H1 (cell line): ENCODE measurements at regions not wholly inside any gene's neighbourhood (a gene's known extent, or its start where the extent isn't known, plus 50 kb on each side); places are given as distances from the start of the nearest gene placed in this dataset.

Source experiments
- CTCF ChIA-PET: fragments of 300-600 bp; sonication (Branson Sonifier 250); formaldehyde crosslinking; loops from one replicate; lab custom pipeline; 2021; ENCODE audit not compliant: partially characterized antibody; lab: Charles Lee
- POLR2A ChIA-PET: fragments of 300-600 bp; sonication (Branson Sonifier 250); formaldehyde crosslinking; loops from one replicate; lab custom pipeline; 2021; ENCODE audit warnings: inconsistent platforms; ENCODE audit not compliant: partially characterized antibody; lab: Charles Lee
- DNase-seq, 2 experiments: peaks; one replicate each; pipeline versions ENCODE4 v3.0.0 to v3.0.0-alpha.2; 2010 to 2022; ENCODE audit warnings: low spot score in 2 of 2, low read depth in 1 of 2, mixed read lengths in 1 of 2
- FAIRE-seq: peaks from 2 replicates; lab custom pipeline; 2011; peaks lifted over from hg19 to GRCh38; lab: Jason Lieb, UNC
- H2AFZ ChIP-seq: 2 replicates; pipeline ENCODE4 v1.8.1; 2012; ENCODE audit warnings: low read length, inconsistent platforms
- H2AK5ac ChIP-seq: 2 replicates; pipeline ENCODE4 v1.6.1; 2013; ENCODE audit warnings: low read depth, low read length
- H2BK120ac ChIP-seq: replicated peaks from 2 replicates; pipeline ENCODE3; 2013; ENCODE audit warnings: low read depth, low read length, inconsistent platforms
- H2BK12ac ChIP-seq: 2 replicates; pipeline ENCODE4 v1.6.1; 2013; ENCODE audit warnings: low read depth, low read length
- H2BK15ac ChIP-seq: 2 replicates; pipeline ENCODE4 v1.6.1; 2013; ENCODE audit warnings: low read length
- H2BK20ac ChIP-seq: 2 replicates; pipeline ENCODE4 v1.6.1; 2013; ENCODE audit warnings: low read length
- H2BK5ac ChIP-seq: 2 replicates; pipeline ENCODE4 v1.6.1; 2013; ENCODE audit warnings: low read depth, low read length
- H3K14ac ChIP-seq: 2 replicates; pipeline ENCODE4 v1.6.1; 2013; ENCODE audit warnings: inconsistent platforms; ENCODE audit not compliant: insufficient read length
- H3K18ac ChIP-seq: 2 replicates; pipeline ENCODE4 v1.6.1; 2013; ENCODE audit warnings: low read length; ENCODE audit errors: extremely low read depth
- H3K23ac ChIP-seq: 2 replicates; pipeline ENCODE4 v1.6.1; 2013; ENCODE audit warnings: inconsistent platforms; ENCODE audit not compliant: insufficient read length
- H3K23me2 ChIP-seq: 2 replicates; pipeline ENCODE4 v1.6.1; 2013; ENCODE audit warnings: low read depth, low read length
- H3K27ac ChIP-seq: 2 replicates; pipeline ENCODE4 v1.6.1; 2011; ENCODE audit warnings: low read depth, low read length, inconsistent platforms
- H3K27me3 ChIP-seq, 4 experiments: replicated peaks in 1 of 4; 1 replicate in 1 of 4; 2 replicates in 3 of 4; pipeline versions ENCODE4 v1.6.1 to v1.8.1; 2011 to 2013; ENCODE audit warnings: low read length in 3 of 4, mild to moderate bottlenecking in 3 of 4, inconsistent platforms in 2 of 4, mixed read lengths in 2 of 4, moderate library complexity in 1 of 4; ENCODE audit not compliant: control insufficient read depth in 3 of 4, insufficient read depth in 3 of 4; ENCODE audit errors: extremely low read depth in 1 of 4
- H3K36me3 ChIP-seq, 4 experiments: 2 replicates each; pipeline versions ENCODE4 v1.6.1 to v1.8.1; 2011 to 2013; ENCODE audit warnings: mild to moderate bottlenecking in 4 of 4, low read length in 3 of 4, moderate library complexity in 2 of 4, control low read depth in 1 of 4, inconsistent platforms in 1 of 4; ENCODE audit not compliant: insufficient read depth in 4 of 4, control insufficient read depth in 2 of 4
- H3K4ac ChIP-seq: replicated peaks from 2 replicates; pipeline ENCODE3; 2013; ENCODE audit warnings: low read length, low read depth, mixed read lengths, inconsistent platforms; ENCODE audit not compliant: insufficient read length
- H3K4me1 ChIP-seq, 4 experiments: replicated peaks in 1 of 4; 1 replicate in 1 of 4; 2 replicates in 3 of 4; pipeline versions ENCODE4 v1.6.1 to v1.8.1; 2011 to 2013; ENCODE audit warnings: low read length in 3 of 4, inconsistent platforms in 2 of 4, mixed read lengths in 1 of 4; ENCODE audit not compliant: insufficient read depth in 4 of 4, control insufficient read depth in 3 of 4
- H3K4me2 ChIP-seq, 2 experiments: 2 replicates each; pipeline versions ENCODE4 v1.6.1 to v1.8.1; 2011 to 2013; ENCODE audit warnings: low read depth in 2 of 2, low read length in 2 of 2, control low read depth in 1 of 2, inconsistent platforms in 1 of 2, mild to moderate bottlenecking in 1 of 2; ENCODE audit not compliant: insufficient read depth in 1 of 2
- H3K4me3 ChIP-seq, 4 experiments: fragments of 200-600, 300-600 bp in 1 of 4; sonication (generic), shearing (Covaris generic), sonication (Bioruptor Twin) in 1 of 4; 2 replicates each; pipeline versions ENCODE4 v1.5.1 to v1.8.1; 2011 to 2016; ENCODE audit warnings: low read length in 4 of 4, low read depth in 3 of 4, control low read depth in 2 of 4, inconsistent platforms in 2 of 4, mild to moderate bottlenecking in 2 of 4, mixed read lengths in 1 of 4, moderate library complexity in 1 of 4; ENCODE audit not compliant: insufficient read depth in 2 of 4; ENCODE audit errors: extremely low read depth in 1 of 4
- H3K56ac ChIP-seq: replicated peaks from 2 replicates; pipeline ENCODE3; 2013; ENCODE audit warnings: low read depth, mild to moderate bottlenecking, mixed read lengths, low read length, inconsistent platforms; ENCODE audit not compliant: insufficient read length
- H3K79me1 ChIP-seq: 2 replicates; pipeline ENCODE4 v1.6.1; 2013; ENCODE audit warnings: low read depth, low read length, control low read depth
- H3K79me2 ChIP-seq, 2 experiments: 2 replicates each; pipeline versions ENCODE4 v1.6.1 to v1.8.1; 2012 to 2013; ENCODE audit warnings: low read length in 2 of 2, mild to moderate bottlenecking in 2 of 2, inconsistent platforms in 1 of 2; ENCODE audit not compliant: insufficient read depth in 2 of 2, control insufficient read depth in 1 of 2
- H3K9ac ChIP-seq, 4 experiments: replicated peaks in 1 of 4; 1 replicate in 1 of 4; 2 replicates in 3 of 4; pipeline versions ENCODE4 v1.6.1 to v1.8.1; 2011 to 2013; ENCODE audit warnings: low read depth in 3 of 4, low read length in 3 of 4, control low read depth in 2 of 4, mild to moderate bottlenecking in 2 of 4, moderate library complexity in 2 of 4, inconsistent platforms in 1 of 4; ENCODE audit errors: extremely low read depth in 1 of 4
- H3K9me3 ChIP-seq, 2 experiments: 2 replicates each; pipeline versions ENCODE4 v1.6.1 to v1.8.1; 2012 to 2013; ENCODE audit warnings: mild to moderate bottlenecking in 2 of 2, moderate library complexity in 2 of 2, control low read depth in 1 of 2, inconsistent platforms in 1 of 2, low read depth in 1 of 2, low read length in 1 of 2, mixed read lengths in 1 of 2; ENCODE audit not compliant: insufficient read depth in 2 of 2
- H4K20me1 ChIP-seq, 2 experiments: replicated peaks in 1 of 2; 2 replicates each; pipeline versions ENCODE3 to v1.8.1; 2011 to 2013; ENCODE audit warnings: inconsistent platforms in 2 of 2, low read length in 2 of 2, mild to moderate bottlenecking in 1 of 2; ENCODE audit not compliant: insufficient read depth in 2 of 2, control insufficient read depth in 1 of 2
- H4K5ac ChIP-seq: 2 replicates; pipeline ENCODE4 v1.6.1; 2013; ENCODE audit warnings: low read length, low read depth, mixed read lengths, inconsistent platforms; ENCODE audit not compliant: insufficient read length
- H4K8ac ChIP-seq: 2 replicates; pipeline ENCODE4 v1.8.0; 2013; ENCODE audit warnings: mild to moderate bottlenecking, moderate library complexity, low read length, inconsistent platforms; ENCODE audit not compliant: insufficient read depth; ENCODE audit errors: extremely low read depth
- H4K91ac ChIP-seq: replicated peaks from 2 replicates; pipeline ENCODE3; 2013; ENCODE audit warnings: low read length, mixed read lengths, inconsistent platforms; ENCODE audit not compliant: insufficient read length
- CBX5 ChIP-seq: fragments of 300-800, 300-1000 bp; sonication (generic); IDR thresholded peaks from 2 replicates; pipeline ENCODE4 v1.7.1; 2016; ENCODE audit warnings: antibody characterized with exemption, low read length, low read depth
- EZH2 ChIP-seq: fragments of 200-600 bp; sonication (generic); IDR thresholded peaks from 2 replicates; pipeline ENCODE4 v1.7.1; 2012; ENCODE audit warnings: low read depth, mild to moderate bottlenecking, moderate library complexity, low read length, inconsistent platforms; ENCODE audit not compliant: severe bottlenecking
- MAFK ChIP-seq: IDR thresholded peaks from 2 replicates; pipeline ENCODE4 v1.6.1; 2012; ENCODE audit warnings: low read depth, mild to moderate bottlenecking, improper control_type of control experiment, low read length
- NANOG ChIP-seq: IDR thresholded peaks from 2 replicates; pipeline ENCODE4 v1.6.1; 2011; ENCODE audit warnings: low read length, low read depth, mild to moderate bottlenecking, inconsistent platforms; ENCODE audit not compliant: insufficient read depth, poor library complexity, severe bottlenecking
- PHF8 ChIP-seq: fragments of 200-600 bp; sonication (generic); conservative IDR thresholded peaks from 2 replicates; pipeline ENCODE4 v1.7.1; 2012; ENCODE audit warnings: low read depth, mild to moderate bottlenecking, inconsistent platforms, low read length, moderate library complexity
- POLR2AphosphoS5 ChIP-seq: IDR thresholded peaks from 2 replicates; pipeline ENCODE4 v1.6.1; 2011; ENCODE audit warnings: low read depth, low read length
- SP1 ChIP-seq: IDR thresholded peaks from 2 replicates; pipeline ENCODE4 v1.6.1; 2011; ENCODE audit warnings: low read depth, low read length
- SRF ChIP-seq: IDR thresholded peaks from 2 replicates; pipeline ENCODE4 v1.6.1; 2011; ENCODE audit warnings: mild to moderate bottlenecking, low read depth, low read length, moderate library complexity
- TAF7 ChIP-seq: optimal IDR thresholded peaks from 2 replicates; pipeline ENCODE3; 2011; ENCODE audit warnings: low read depth, mild to moderate bottlenecking, inconsistent platforms, low read length, moderate library complexity, borderline replicate concordance
- TCF12 ChIP-seq: IDR thresholded peaks from 2 replicates; pipeline ENCODE4 v1.6.1; 2011; ENCODE audit warnings: low read depth, mild to moderate bottlenecking, low read length
- WGBS, 2 experiments: shearing (Covaris generic) in 1 of 2; methylation state at CpG; one replicate each; pipeline versions ENCODE4 v1.1.6 to v1.1.7; 2013 to 2015; ENCODE audit warnings: low lambda C conversion rate in 2 of 2, mixed read lengths in 2 of 2, inconsistent platforms in 1 of 2, low coverage in 1 of 2, missing lambda C conversion rate in 1 of 2; ENCODE audit not compliant: insufficient replicate concordance in 2 of 2, insufficient coverage in 1 of 2, insufficient read length in 1 of 2; ENCODE audit errors: extremely low coverage in 1 of 2, missing lambda C conversion rate in 1 of 2; 5-methylcytosine and 5-hydroxymethylcytosine counted together

DNA sequence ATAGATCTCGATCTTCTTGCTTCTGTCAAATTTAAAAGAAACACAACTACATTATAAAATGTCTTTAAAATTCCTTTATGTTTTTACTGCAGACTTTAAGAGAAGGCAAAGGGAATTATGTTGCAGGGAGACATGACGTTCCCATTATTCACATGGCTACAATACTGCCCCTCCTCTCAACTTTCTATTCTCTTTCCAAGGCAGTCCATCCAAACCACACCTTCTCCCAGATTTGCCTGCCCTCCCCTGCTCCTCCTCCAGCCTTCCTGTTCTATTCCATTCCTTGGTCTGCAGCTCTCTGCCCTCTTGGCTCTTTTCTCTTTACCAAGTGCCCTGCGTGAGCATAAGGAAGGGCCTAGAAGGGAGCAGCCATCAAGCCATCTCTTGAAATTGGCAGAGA, 61.3 kb downstream of the NABP1 start:
- CTCF ChIA-PET: interaction anchor here (0.9 kb wide), 1 partner anchor 20 kb away, joined by 4 read pairs; no protein-coding TSS in a partner anchor
- Histone ChIP-seq H3K23ac (no peak overlapping the region), H3K79me1 (no peaks in the 10 kb centered on the region), H3K18ac (no peak overlapping the region), H3K79me2 (no peaks in the 10 kb centered on the region), H3K9ac (no peak overlapping the region), H3K27ac (no peak overlapping the region), H3K4me3 (no peak overlapping the region), H4K20me1 (no peaks in the 10 kb centered on the region), H3K14ac (no peak overlapping the region), H2BK15ac (no peak overlapping the region), H4K8ac (no peak overlapping the region), H3K56ac (no peak overlapping the region), H3K23me2 (no peaks in the 10 kb centered on the region), H4K5ac (no peak overlapping the region), H2BK20ac (no peak overlapping the region), H3K4ac (no peak overlapping the region), H3K4me2 (no peak overlapping the region), H3K4me1 (no peaks in the 10 kb centered on the region), H2BK5ac (no peak overlapping the region), H3K9me3 (no peaks in the 10 kb centered on the region), H2BK12ac (no peak overlapping the region), H4K91ac (no peak overlapping the region), H2BK120ac (no peak overlapping the region), H3K27me3 (no peaks in the 10 kb centered on the region), H2AK5ac (no peak overlapping the region), H2AFZ (no peak overlapping the region; the same call in 1 of the 2 replicates), H3K36me3 (no peaks in the 10 kb centered on the region)
- 88% methylated on average over 3 of the region's 3 CpGs; no CpG with 5 or more reads in 1 of the 2 experiments for WGBS, 2 experiments
- TF ChIP-seq TCF12 (no peak), MAFK (no peak), CBX5 (no peak), EZH2 (no peak), POLR2AphosphoS5 (no peak), TAF7 (no peak), PHF8 (no peak), SRF (no peak), NANOG (no peak), SP1 (no peak)
- POLR2A ChIA-PET: no interaction called here
- DNase-seq (no peak), FAIRE-seq (no peak)
